H1 (cell line): ENCODE measurements at regions not wholly inside any gene's neighbourhood (a gene's known extent, or its start where the extent isn't known, plus 50 kb on each side); places are given as distances from the start of the nearest gene placed in this dataset.

Experiments
- BCL11A ChIP-seq, 2 experiments: IDR thresholded peaks; one replicate each; pipeline ENCODE4 v1.6.1; 2011; ENCODE audit warnings: low read depth in 2 of 2, low read length in 2 of 2, mild to moderate bottlenecking in 2 of 2

- no peak for TF ChIP-seq BCL11A (IDR thresholded peaks at IDR 0.05; ENCODE audit: low read depth in 2 of 2, low read length in 2 of 2)
- TF ChIP-seq, all 59 proteins: peak for 0
These were observed 243.4 kb downstream of the NUF2 start (continued) for GRCh38 chr1:163565166-163565565.
